Endodermal cell (in vitro differentiated cells): ENCODE measurements at regions not wholly inside any gene's neighbourhood (a gene's known extent, or its start where the extent isn't known, plus 50 kb on each side); places are given as distances from the start of the nearest gene placed in this dataset.

Source experiments
- DNase-seq: peaks from one replicate; pipeline ENCODE4 v3.0.0-alpha.2; 2017
- H3K27ac ChIP-seq: 2 replicates; pipeline ENCODE4 v1.5.1; 2013; ENCODE audit warnings: mild to moderate bottlenecking, low read depth, low read length, moderate library complexity
- H3K27me3 ChIP-seq: 2 replicates; pipeline ENCODE4 v1.6.1; 2013; ENCODE audit warnings: mild to moderate bottlenecking, low read length, moderate library complexity; ENCODE audit not compliant: insufficient read depth, control insufficient read depth, poor library complexity, severe bottlenecking
- H3K36me3 ChIP-seq: 2 replicates; pipeline ENCODE4 v1.7.0; 2013; ENCODE audit warnings: mild to moderate bottlenecking, low read length, moderate library complexity; ENCODE audit not compliant: control insufficient read depth, insufficient read depth
- H3K4me1 ChIP-seq: one replicate; pipeline ENCODE4 v1.7.0; 2013; ENCODE audit warnings: low read length; ENCODE audit not compliant: control insufficient read depth, insufficient read depth
- H3K4me3 ChIP-seq: 2 replicates; pipeline ENCODE4 v1.5.1; 2013; ENCODE audit warnings: mild to moderate bottlenecking, low read length, moderate library complexity
- H3K9ac ChIP-seq: 2 replicates; pipeline ENCODE4 v1.6.1; 2013; ENCODE audit warnings: mild to moderate bottlenecking, low read length, moderate library complexity; ENCODE audit not compliant: poor library complexity, severe bottlenecking; ENCODE audit errors: extremely low read depth
- H3K9me3 ChIP-seq: 2 replicates; pipeline ENCODE4 v1.6.1; 2013; ENCODE audit warnings: mild to moderate bottlenecking, low read length, moderate library complexity; ENCODE audit not compliant: control insufficient read depth
- H3K27ac Mint-ChIP-seq: 2 replicates; pipeline ENCODE4 v1.8.0; 2020; ENCODE audit warnings: mixed read lengths
- H3K27me3 Mint-ChIP-seq: 2 replicates; pipeline ENCODE4 v1.8.0; 2021; ENCODE audit warnings: mild to moderate bottlenecking, mixed read lengths; ENCODE audit not compliant: insufficient read depth
- H3K36me3 Mint-ChIP-seq: 2 replicates; pipeline ENCODE4 v1.8.0; 2020; ENCODE audit warnings: low read depth, mixed read lengths
- H3K4me1 Mint-ChIP-seq: 2 replicates; pipeline ENCODE4 v1.8.0; 2020; ENCODE audit warnings: mixed read lengths
- H3K4me3 Mint-ChIP-seq: 2 replicates; pipeline ENCODE4 v1.8.0; 2020; ENCODE audit warnings: mild to moderate bottlenecking, moderate library complexity, mixed read lengths
- H3K9me3 Mint-ChIP-seq: 2 replicates; pipeline ENCODE4 v1.8.0; 2020; ENCODE audit warnings: mild to moderate bottlenecking, mixed read lengths
- CTCF ChIP-seq: fragments of 200-600 bp; sonication (generic); conservative IDR thresholded peaks from 2 replicates; pipeline ENCODE4 v1.5.0; 2021; ENCODE audit warnings: antibody characterized with exemption, mild to moderate bottlenecking
- WGBS, 2 experiments: methylation state at CpG; one replicate each; pipeline versions ENCODE4 v1.1.5 to v1.1.7; 2013; ENCODE audit warnings: missing lambda C conversion rate in 2 of 2, mixed read lengths in 1 of 2; ENCODE audit not compliant: insufficient coverage in 1 of 2, insufficient read length in 1 of 2; 5-methylcytosine and 5-hydroxymethylcytosine counted together

GRCh38 chr13:72556945-72557344 lies 170.5 kb downstream of the MZT1 start:
- no peaks in the 10 kb centered on the region for H3K27me3 ChIP-seq
- no peak overlapping the region for H3K4me3 ChIP-seq
- H3K9me3 ChIP-seq = no peaks in the 10 kb centered on the region
- no peak overlapping the region for H3K27ac ChIP-seq
- 88 to 100% methylated on average over 1 of the region's 1 CpG for WGBS, 2 experiments
- no peak for DNase-seq
- no peaks in the 10 kb centered on the region for H3K4me1 ChIP-seq
- peaks cover 2% of the 10 kb centered on the region for H3K27me3 Mint-ChIP-seq
- TF ChIP-seq CTCF = no peak
- H3K9me3 Mint-ChIP-seq = no peaks in the 10 kb centered on the region
- H3K36me3 ChIP-seq = no peaks in the 10 kb centered on the region
- no peak overlapping the region for H3K4me3 Mint-ChIP-seq
- no peak overlapping the region for H3K9ac ChIP-seq
- no peaks in the 10 kb centered on the region for H3K36me3 Mint-ChIP-seq
- H3K27ac Mint-ChIP-seq = no peak overlapping the region
- no peaks in the 10 kb centered on the region for H3K4me1 Mint-ChIP-seq

- H3K4me1 ChIP-seq = no peaks in the 10 kb centered on the region
- 96 to 100% methylated on average over 1 to 3 of the region's 3 CpGs for WGBS, 2 experiments
- H3K4me3 ChIP-seq = no peak overlapping the region
- Mint-ChIP-seq H3K27ac (no peak overlapping the region), H3K36me3 (no peaks in the 10 kb centered on the region), H3K27me3 (peaks cover 2% of the 10 kb centered on the region), H3K4me1 (no peaks in the 10 kb centered on the region), H3K4me3 (no peak overlapping the region), H3K9me3 (no peaks in the 10 kb centered on the region)
- H3K27me3 ChIP-seq = no peaks in the 10 kb centered on the region
- no peaks in the 10 kb centered on the region for H3K36me3 ChIP-seq
- no peak overlapping the region for H3K9ac ChIP-seq
- DNase-seq = no peak
- TF ChIP-seq CTCF = no peak
- H3K9me3 ChIP-seq = no peaks in the 10 kb centered on the region
- no peak overlapping the region for H3K27ac ChIP-seq
These were observed 171.8 kb downstream of the MZT1 start for GRCh38 chr13:72555601-72556000.

GRCh38 chr13:72552731-72553130 lies 174.7 kb downstream of the MZT1 start:
- no peak overlapping the region for H3K4me3 Mint-ChIP-seq
- no peak for DNase-seq
- Histone ChIP-seq H3K27ac (no peak overlapping the region), H3K9ac (no peak overlapping the region), H3K9me3 (no peaks in the 10 kb centered on the region), H3K36me3 (no peaks in the 10 kb centered on the region), H3K4me1 (no peaks in the 10 kb centered on the region), H3K4me3 (no peak overlapping the region), H3K27me3 (no peaks in the 10 kb centered on the region)
- no peaks in the 10 kb centered on the region for H3K36me3 Mint-ChIP-seq
- no peaks in the 10 kb centered on the region for H3K27me3 Mint-ChIP-seq
- H3K4me1 Mint-ChIP-seq = no peaks in the 10 kb centered on the region
- 92 to 94% methylated on average over 2 to 3 of the region's 3 CpGs for WGBS, 2 experiments
- no peaks in the 10 kb centered on the region for H3K9me3 Mint-ChIP-seq
- TF ChIP-seq CTCF = no peak
- H3K27ac Mint-ChIP-seq = no peak overlapping the region
